Peyer's patch (tissue), 4 donors: ENCODE measurements at regions not wholly inside any gene's neighbourhood (a gene's known extent, or its start where the extent isn't known, plus 50 kb on each side); places are given as distances from the start of the nearest gene placed in this dataset.

Experiments
- DNase-seq, 3 donors: peaks; one replicate each; pipeline ENCODE4 v3.0.0-alpha.2; 2017 to 2019
- H3K27ac ChIP-seq, 4 donors: fragments of 200-600 bp; sonication (generic); one replicate each; pipeline ENCODE4 v1.5.1; 2016 to 2019
- H3K27me3 ChIP-seq, 2 donors: fragments of 200-600 bp; sonication (generic); one replicate each; pipeline ENCODE4 v1.5.1; 2019
- H3K36me3 ChIP-seq, 3 donors: fragments of 200-600 bp; sonication (generic); one replicate each; pipeline ENCODE4 v1.5.1; 2016 to 2019
- H3K4me1 ChIP-seq, 4 donors: fragments of 200-600 bp; sonication (generic); one replicate each; pipeline ENCODE4 v1.5.1; 2016 to 2019
- H3K4me3 ChIP-seq, 4 donors: fragments of 200-600 bp; sonication (generic); 1 replicate in 3 of 4; 2 replicates in 1 of 4; pipeline ENCODE4 v1.5.1; 2016 to 2019; ENCODE audit warnings: mild to moderate bottlenecking in 1 of 4
- H3K9me3 ChIP-seq, 4 donors: fragments of 200-600 bp; sonication (generic); one replicate each; pipeline ENCODE4 v1.5.1; 2016 to 2019; ENCODE audit warnings: mild to moderate bottlenecking in 1 of 4
- CTCF ChIP-seq, 6 experiments: fragments of 450-650 bp in 4 of 6; fragments of 200-600 bp in 2 of 6; sonication (generic) in 1 of 6; IDR thresholded peaks; one replicate each; pipeline ENCODE4 v1.5.1; 2017 to 2019; ENCODE audit warnings: antibody characterized with exemption in 6 of 6, mild to moderate bottlenecking in 3 of 6, moderate library complexity in 1 of 6
- POLR2A ChIP-seq, 2 donors: fragments of 450-650 bp; IDR thresholded peaks; one replicate each; pipeline ENCODE4 v1.5.1; 2017; ENCODE audit warnings: antibody characterized with exemption in 2 of 2, mild to moderate bottlenecking in 2 of 2, moderate library complexity in 2 of 2

GRCh38 chr4:53714236-53715140 lies 123.2 kb upstream of the LNX1 start:
- TF ChIP-seq CTCF (IDR thresholded peaks at IDR 0.05) (no peak), POLR2A (IDR thresholded peaks at IDR 0.05) (no peak)
- no peak overlapping the region for H3K27ac ChIP-seq

GRCh38 chr4:53713767-53714166 lies 122.5 kb upstream of the LNX1 start:
- Histone ChIP-seq H3K27ac (no peak overlapping the region), H3K27me3 (no peaks in the 10 kb centered on the region), H3K4me3 (no peak overlapping the region), H3K9me3 (no peaks in the 10 kb centered on the region), H3K36me3 (no peaks in the 10 kb centered on the region), H3K4me1 (no peaks in the 10 kb centered on the region)
- TF ChIP-seq CTCF (IDR thresholded peaks at IDR 0.05) (no peak), POLR2A (IDR thresholded peaks at IDR 0.05) (no peak)
- no peak for DNase-seq

More at GRCh38 chr4:53714236-53715140, 123.2 kb upstream of the LNX1 start:
- Histone ChIP-seq H3K9me3 (no peaks in the 10 kb centered on the region), H3K4me3 (no peak overlapping the region), H3K36me3 (no peaks in the 10 kb centered on the region), H3K4me1 (no peaks in the 10 kb centered on the region), H3K27me3 (no peaks in the 10 kb centered on the region)
- DNase-seq = no peak

- no peaks in the 10 kb centered on the region for H3K4me1 ChIP-seq
- no peak overlapping the region for H3K27ac ChIP-seq
- H3K9me3 ChIP-seq = no peaks in the 10 kb centered on the region
- H3K36me3 ChIP-seq = no peaks in the 10 kb centered on the region
- no peak for TF ChIP-seq CTCF (IDR thresholded peaks at IDR 0.05)
- TF ChIP-seq POLR2A (IDR thresholded peaks at IDR 0.05) = no peak
- no peak overlapping the region for H3K4me3 ChIP-seq
- DNase-seq = no peak
- H3K27me3 ChIP-seq = no peaks in the 10 kb centered on the region
Measured at GRCh38 chr4:53713296-53713695, 122.0 kb upstream of the LNX1 start.

GRCh38 chr4:53712408-53713020 lies 121.2 kb upstream of the LNX1 start:
- no peak for TF ChIP-seq CTCF (IDR thresholded peaks at IDR 0.05)
- TF ChIP-seq POLR2A (IDR thresholded peaks at IDR 0.05) = no peak
- DNase-seq = no peak
- Histone ChIP-seq H3K9me3 (no peaks in the 10 kb centered on the region), H3K36me3 (no peaks in the 10 kb centered on the region), H3K4me1 (no peaks in the 10 kb centered on the region), H3K27me3 (no peaks in the 10 kb centered on the region), H3K27ac (no peak overlapping the region), H3K4me3 (no peak overlapping the region)

- no peak for TF ChIP-seq POLR2A (IDR thresholded peaks at IDR 0.05)
- TF ChIP-seq CTCF (IDR thresholded peaks at IDR 0.05) = no peak
- H3K27me3 ChIP-seq = no peaks in the 10 kb centered on the region
- no peaks in the 10 kb centered on the region for H3K36me3 ChIP-seq
- DNase-seq = no peak
- H3K9me3 ChIP-seq = no peaks in the 10 kb centered on the region
- H3K4me3 ChIP-seq = no peak overlapping the region
- no peaks in the 10 kb centered on the region for H3K4me1 ChIP-seq
- no peak overlapping the region for H3K27ac ChIP-seq
Measured at GRCh38 chr4:53711926-53712325, 120.6 kb upstream of the LNX1 start.
